Right cardiac atrium (tissue), 5 donors: ENCODE measurements at regions not wholly inside any gene's neighbourhood (a gene's known extent, or its start where the extent isn't known, plus 50 kb on each side); places are given as distances from the start of the nearest gene placed in this dataset.

Experiments used
- ATAC-seq, 2 donors: fragments of 200-7000 bp; cut with Tn5 transposase; one replicate each; pipeline versions ENCODE4 v1.8.0 to v1.9.1; 2020; ENCODE audit warnings: moderate library complexity in 2 of 2, mild to moderate bottlenecking in 1 of 2
- DNase-seq, 3 donors: peaks; one replicate each; pipeline ENCODE4 v3.0.0-alpha.2; 2020
- H3K27ac ChIP-seq: one replicate; pipeline ENCODE4 v1.5.1; 2013; ENCODE audit warnings: mild to moderate bottlenecking, low read length, control low read depth, moderate library complexity
- H3K27me3 ChIP-seq: one replicate; pipeline ENCODE4 v1.6.1; 2013; ENCODE audit not compliant: control insufficient read depth, insufficient read depth
- H3K4me1 ChIP-seq: one replicate; pipeline ENCODE4 v1.6.1; 2013; ENCODE audit warnings: low read length; ENCODE audit not compliant: control insufficient read depth, insufficient read depth
- H3K4me3 ChIP-seq: one replicate; pipeline ENCODE4 v1.5.1; 2013; ENCODE audit warnings: low read length, control low read depth
- H3K9me3 ChIP-seq: one replicate; pipeline ENCODE4 v1.6.1; 2013; ENCODE audit warnings: low read length; ENCODE audit not compliant: control insufficient read depth
- WGBS: extraction: QIAGEN DNeasy Blood & Tissue Kit; methylation state at CpG from one replicate; pipeline ENCODE4 v1.1.7; 2013; 5-methylcytosine and 5-hydroxymethylcytosine counted together
- intact Hi-C, 4 donors: fragments of 100-400 bp; cut with DNase I; formaldehyde crosslinking; loops; one replicate each; pipeline versions ENCODE4 v1.11.0 to v1.14.0; 2022 to 2023
- donor health status: healthy with polysubstance abuse.
- donor health status: DM: no; HTN: yes; CAD: no.
- donor health status: DM: no; HTN: no; CAD: no.
- donor health status: DM: no; HTN: yes; CAD: no; lungs with severe emphysema.
- donor health status: DM: yes; HTN: yes; CAD: no.

GRCh38 chr1:29677028-29678024 is 441.0 kb downstream of the PTPRU start:
- Histone ChIP-seq H3K4me1 (no peaks in the 10 kb centered on the region), H3K4me3 (no peak overlapping the region), H3K27me3 (no peaks in the 10 kb centered on the region), H3K27ac (no peak overlapping the region), H3K9me3 (no peaks in the 10 kb centered on the region)
- intact Hi-C loops: no loop called here
- no peak for DNase-seq
- WGBS: 62% methylated on average over 18 of the region's 18 CpGs
- no peak for ATAC-seq

DNA sequence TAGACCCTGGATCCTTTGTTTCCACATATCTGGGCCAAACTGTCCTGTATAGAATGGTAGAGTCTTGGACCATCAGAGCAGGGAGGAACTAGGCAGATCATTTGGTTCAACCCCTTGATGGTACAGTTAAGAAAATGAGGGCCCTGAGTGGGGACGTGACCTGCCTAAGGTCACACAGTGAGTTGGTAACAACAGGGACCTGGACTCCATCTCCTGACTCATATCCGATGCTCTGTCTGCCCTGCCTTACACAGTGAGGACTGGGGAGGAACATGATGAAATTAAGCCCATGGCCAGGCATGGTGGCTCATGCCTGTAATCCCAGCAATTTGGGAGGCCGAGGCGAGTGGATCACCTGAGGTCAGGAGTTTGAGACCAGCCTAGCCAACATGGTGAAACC is 440.2 kb downstream of the PTPRU start:
- no peak for DNase-seq
- WGBS: 76% methylated on average over 4 of the region's 4 CpGs
- no peak overlapping the region for H3K27ac ChIP-seq
- H3K4me1 ChIP-seq: no peaks in the 10 kb centered on the region
- intact Hi-C loops: no loop called here
- no peaks in the 10 kb centered on the region for H3K9me3 ChIP-seq
- ATAC-seq: no peak
- H3K27me3 ChIP-seq: no peaks in the 10 kb centered on the region
- no peak overlapping the region for H3K4me3 ChIP-seq

DNA sequence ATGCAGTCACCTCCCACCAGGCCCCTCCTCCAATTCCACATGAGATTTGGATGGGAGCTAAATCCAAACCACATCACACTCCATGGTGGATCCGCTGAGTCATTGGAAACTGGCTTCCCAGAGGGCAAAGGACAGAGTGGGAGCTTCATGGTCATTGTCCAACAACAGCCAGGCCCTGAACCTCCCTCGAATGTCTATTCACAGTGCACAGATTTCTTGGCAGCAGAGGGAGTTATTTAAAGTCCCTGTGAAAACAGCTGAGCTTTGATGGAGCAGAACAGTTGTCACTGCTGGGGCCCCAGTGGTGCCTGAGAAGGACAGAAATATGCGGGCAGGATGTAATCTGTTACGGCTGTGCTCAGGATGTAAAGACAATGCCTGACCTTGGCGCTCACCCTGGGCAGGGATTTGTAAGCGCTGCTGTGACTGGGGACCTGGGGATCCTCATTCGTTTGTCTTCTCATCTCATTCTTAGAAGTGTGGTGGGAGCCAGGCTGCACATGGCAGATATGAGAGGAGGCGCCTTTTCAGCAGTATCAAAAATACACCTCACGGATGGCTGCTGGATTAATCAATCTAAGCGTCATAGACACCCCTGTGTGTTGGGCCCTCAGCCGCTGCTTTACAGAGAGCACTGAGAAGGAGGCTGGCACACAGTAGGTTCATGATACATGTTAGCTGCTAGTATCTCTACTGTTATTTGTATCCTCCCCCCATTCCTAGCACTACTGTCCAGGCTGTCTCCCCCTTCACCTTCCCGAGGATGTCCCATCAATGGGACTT is 439.4 kb downstream of the PTPRU start:
- WGBS: 38% methylated on average over 12 of the region's 12 CpGs
- ATAC-seq: peak; percentile 36 to 55
- Histone ChIP-seq H3K27me3 (no peaks in the 10 kb centered on the region), H3K27ac (peak overlapping the region; percentile 36), H3K9me3 (no peaks in the 10 kb centered on the region), H3K4me1 (no peaks in the 10 kb centered on the region), H3K4me3 (no peak overlapping the region)
- no peak for DNase-seq
- intact Hi-C loops: no loop called here

DNA sequence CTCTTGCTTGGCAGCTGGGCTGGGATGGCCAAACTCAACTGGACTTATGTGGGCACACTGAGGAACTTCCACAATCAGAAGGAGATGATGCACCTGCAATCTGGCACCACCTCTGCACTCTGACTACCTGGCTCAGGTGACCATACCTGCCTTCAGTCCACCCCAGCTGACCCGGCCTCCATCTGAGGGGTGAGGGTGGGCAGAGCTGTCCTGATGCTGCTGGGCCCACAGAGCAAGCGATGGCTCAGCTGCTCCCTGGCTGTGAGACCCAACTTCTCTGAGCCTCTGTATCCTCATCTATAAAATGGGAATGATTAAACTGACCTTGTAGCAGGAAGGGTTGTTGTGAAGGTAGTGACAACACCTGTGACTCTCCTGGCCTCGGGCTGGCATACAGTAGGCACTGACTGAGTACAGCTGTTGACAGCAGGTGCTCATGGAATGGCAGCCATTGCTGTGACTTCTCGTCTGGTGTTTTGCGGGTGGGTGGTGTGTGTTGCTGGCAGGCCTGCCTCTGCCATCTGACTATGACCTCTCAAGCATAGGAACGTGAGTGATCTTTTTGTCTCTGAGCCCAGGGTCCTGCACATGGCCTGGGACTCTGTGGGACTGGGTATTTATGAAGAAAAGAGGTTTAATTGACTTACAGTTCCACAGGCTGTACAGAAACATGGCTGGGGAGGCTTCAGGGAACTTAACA is 438.5 kb downstream of the PTPRU start:
- 95% methylated on average over 6 of the region's 6 CpGs for WGBS
- Histone ChIP-seq H3K4me3 (no peak overlapping the region), H3K27ac (no peak overlapping the region), H3K9me3 (no peaks in the 10 kb centered on the region), H3K27me3 (no peaks in the 10 kb centered on the region), H3K4me1 (no peaks in the 10 kb centered on the region)
- no peak for DNase-seq
- intact Hi-C loops: no loop called here
- no peak for ATAC-seq

DNA sequence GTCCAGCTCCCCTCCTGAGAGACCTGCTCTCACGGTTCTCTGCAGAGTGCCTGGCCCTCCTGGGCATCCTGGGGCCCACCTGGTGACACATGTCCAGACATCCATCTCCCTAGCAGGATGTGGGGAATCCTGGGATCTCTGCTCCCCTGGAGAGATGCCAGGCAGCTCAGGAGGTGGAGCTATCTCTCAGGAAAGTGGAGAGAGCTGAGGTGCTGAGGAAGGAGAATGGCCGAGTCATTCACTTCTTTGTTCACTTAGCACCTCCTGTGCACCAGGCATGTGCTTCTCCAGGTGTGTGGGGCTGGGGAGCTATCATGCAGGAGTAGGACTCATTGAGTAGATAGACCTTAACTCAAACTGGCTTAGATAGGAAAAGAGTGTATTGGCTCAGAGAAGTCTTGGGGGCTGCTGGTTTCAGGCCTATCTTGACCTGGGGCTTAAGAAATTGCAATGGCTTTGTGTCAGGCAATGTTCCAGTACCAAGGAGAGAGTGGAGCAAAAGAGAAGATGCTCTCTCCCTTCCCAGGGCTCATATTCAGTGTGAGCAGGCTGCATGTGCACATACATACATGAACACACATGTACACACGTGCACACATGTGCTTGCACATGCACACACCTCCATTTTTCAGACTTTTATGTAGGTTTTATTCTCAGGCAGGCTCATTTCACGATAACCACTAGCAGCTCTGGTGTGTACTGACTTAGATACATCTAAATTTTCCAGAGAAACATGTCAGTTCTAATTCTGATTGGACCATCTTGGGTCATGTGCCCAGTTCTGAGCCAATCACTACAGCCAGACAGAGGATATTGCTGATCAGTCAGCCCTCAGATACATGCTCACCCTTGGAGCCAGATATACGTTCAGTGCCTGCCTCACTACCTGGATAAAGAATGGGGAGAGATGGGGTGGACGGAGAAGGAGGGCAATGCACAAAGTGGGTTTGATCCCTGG is 437.6 kb downstream of the PTPRU start:
- no peaks in the 10 kb centered on the region for H3K9me3 ChIP-seq
- no peaks in the 10 kb centered on the region for H3K4me1 ChIP-seq
- H3K27me3 ChIP-seq: no peaks in the 10 kb centered on the region
- H3K4me3 ChIP-seq: no peak overlapping the region
- no peak for DNase-seq
- intact Hi-C loops: no loop called here
- 66% methylated on average over 6 of the region's 6 CpGs for WGBS
- no peak overlapping the region for H3K27ac ChIP-seq
- no peak for ATAC-seq

DNA sequence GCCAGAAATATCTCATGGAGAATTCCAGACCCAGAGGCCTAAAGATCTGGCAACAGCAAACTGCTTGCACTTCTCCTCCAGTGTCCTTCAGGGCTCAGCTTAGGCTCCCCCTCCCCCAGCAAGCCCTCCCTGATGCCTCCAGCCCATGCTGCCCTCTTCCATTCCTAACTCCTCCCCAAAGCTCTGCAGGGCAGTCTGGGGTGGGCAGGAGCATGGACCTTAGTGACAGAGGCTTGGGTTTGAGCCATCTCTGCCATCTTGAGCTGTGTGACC is 436.8 kb downstream of the PTPRU start:
- Histone ChIP-seq H3K9me3 (no peaks in the 10 kb centered on the region), H3K27me3 (no peaks in the 10 kb centered on the region), H3K4me1 (no peaks in the 10 kb centered on the region), H3K4me3 (no peak overlapping the region), H3K27ac (no peak overlapping the region)
- DNase-seq (no peak), ATAC-seq (no peak)
- intact Hi-C loops: no loop called here

GRCh38 chr1:29672416-29673227 is 436.3 kb downstream of the PTPRU start:
- Histone ChIP-seq H3K27me3 (no peaks in the 10 kb centered on the region), H3K4me3 (no peak overlapping the region), H3K9me3 (no peaks in the 10 kb centered on the region), H3K27ac (no peak overlapping the region), H3K4me1 (no peaks in the 10 kb centered on the region)
- ATAC-seq (no peak), DNase-seq (no peak)
- intact Hi-C loops: no loop called here
- 66% methylated on average over 10 of the region's 10 CpGs for WGBS

DNA sequence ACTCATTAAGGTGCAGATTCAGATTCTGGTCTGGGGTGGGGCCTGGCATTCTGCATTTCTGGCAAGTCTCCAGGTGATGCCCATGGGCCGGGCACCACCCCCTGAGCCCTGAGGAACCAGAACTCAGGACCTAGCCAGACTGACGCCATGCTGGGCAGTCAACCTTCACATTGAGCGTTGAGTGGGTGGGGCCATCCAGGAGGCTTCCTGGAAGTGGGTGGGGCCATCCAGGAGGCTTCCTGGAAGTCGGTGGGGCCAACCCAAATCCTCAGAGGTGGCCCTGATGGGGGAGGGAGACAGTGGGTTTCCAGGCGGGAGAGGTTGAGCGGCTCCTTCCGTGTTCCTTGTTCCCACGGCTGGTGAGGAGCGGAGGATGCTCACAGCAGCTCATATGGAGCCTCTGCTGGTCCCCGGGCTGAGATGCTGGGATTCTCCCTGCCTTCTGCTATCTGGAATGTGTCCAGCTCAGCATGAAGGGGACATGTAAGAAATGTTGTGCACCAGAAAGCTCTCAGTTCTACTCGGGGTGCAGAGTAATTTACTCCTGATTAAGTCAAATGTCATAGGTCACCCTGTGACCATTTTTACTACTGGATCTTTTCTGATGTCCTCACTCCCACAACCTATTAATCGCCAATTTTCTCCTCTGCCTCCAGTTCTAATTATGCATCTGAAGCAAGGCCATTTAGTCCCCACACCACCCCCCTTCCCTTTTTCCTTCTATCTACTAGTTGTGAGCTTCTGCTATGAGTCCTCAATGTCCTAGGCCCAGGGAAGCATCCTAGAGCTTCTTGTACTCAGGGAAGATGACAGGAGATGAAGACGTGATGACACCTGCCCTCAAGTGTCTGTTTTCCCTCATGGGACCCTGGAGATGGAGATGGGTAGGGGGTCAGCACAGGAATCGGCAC is 435.4 kb downstream of the PTPRU start:
- H3K27me3 ChIP-seq: no peaks in the 10 kb centered on the region
- H3K4me1 ChIP-seq: no peaks in the 10 kb centered on the region
- WGBS: 77% methylated on average over 14 of the region's 14 CpGs
- ATAC-seq: no peak
- H3K27ac ChIP-seq: no peak overlapping the region
- no peak for DNase-seq
- no peak overlapping the region for H3K4me3 ChIP-seq
- H3K9me3 ChIP-seq: no peaks in the 10 kb centered on the region
- intact Hi-C loops: no loop called here

GRCh38 chr1:29670752-29671151 is 434.4 kb downstream of the PTPRU start:
- intact Hi-C loops: no loop called here
- no peak overlapping the region for H3K4me3 ChIP-seq
- no peaks in the 10 kb centered on the region for H3K27me3 ChIP-seq
- DNase-seq (no peak), ATAC-seq (no peak)
- WGBS: 94% methylated on average over 7 of the region's 7 CpGs
- no peaks in the 10 kb centered on the region for H3K9me3 ChIP-seq
- H3K27ac ChIP-seq: no peak overlapping the region
- H3K4me1 ChIP-seq: no peaks in the 10 kb centered on the region
